ENCODE measurements at regions not wholly inside any gene's neighbourhood (a gene's known extent, or its start where the extent isn't known, plus 50 kb on each side); places are given as distances from the start of the nearest gene placed in this dataset.

DNA sequence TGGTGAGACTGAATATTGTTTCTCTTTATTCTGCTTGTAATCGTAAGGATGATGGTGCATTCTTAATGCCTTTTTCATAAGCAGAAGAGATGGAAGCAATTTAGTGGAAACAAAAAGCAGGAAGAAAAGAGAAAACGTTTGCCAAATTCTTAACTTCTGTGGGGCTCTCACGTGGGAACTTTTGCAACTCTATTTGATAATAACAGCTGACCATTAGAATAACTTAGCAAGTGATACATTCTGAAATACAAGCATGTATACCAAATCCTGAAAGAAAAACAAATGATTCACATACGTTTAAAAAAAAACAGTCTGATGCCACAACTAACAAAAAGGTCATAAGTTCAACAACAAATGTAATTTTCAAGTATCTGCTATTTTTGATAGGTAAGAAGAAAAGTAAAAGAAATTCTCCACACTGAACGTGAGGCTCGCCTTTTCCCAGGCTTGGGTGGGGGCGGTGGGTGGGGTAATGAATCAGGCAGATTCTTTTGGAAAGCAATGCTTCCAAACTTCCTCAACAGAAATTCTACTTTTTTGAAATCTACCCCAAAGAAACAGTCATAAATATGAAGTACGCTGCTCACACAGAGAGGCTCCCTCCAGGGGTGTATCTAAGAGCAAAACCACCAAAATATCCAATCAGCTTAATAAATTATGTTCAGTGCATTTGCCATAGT lies 446.2 kb upstream of the MGMT start:
- TF ChIP-seq, protein P1, sequence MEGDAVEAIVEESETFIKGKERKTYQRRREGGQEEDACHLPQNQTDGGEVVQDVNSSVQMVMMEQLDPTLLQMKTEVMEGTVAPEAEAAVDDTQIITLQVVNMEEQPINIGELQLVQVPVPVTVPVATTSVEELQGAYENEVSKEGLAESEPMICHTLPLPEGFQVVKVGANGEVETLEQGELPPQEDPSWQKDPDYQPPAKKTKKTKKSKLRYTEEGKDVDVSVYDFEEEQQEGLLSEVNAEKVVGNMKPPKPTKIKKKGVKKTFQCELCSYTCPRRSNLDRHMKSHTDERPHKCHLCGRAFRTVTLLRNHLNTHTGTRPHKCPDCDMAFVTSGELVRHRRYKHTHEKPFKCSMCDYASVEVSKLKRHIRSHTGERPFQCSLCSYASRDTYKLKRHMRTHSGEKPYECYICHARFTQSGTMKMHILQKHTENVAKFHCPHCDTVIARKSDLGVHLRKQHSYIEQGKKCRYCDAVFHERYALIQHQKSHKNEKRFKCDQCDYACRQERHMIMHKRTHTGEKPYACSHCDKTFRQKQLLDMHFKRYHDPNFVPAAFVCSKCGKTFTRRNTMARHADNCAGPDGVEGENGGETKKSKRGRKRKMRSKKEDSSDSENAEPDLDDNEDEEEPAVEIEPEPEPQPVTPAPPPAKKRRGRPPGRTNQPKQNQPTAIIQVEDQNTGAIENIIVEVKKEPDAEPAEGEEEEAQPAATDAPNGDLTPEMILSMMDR (IDR thresholded peaks at IDR 0.05; ENCODE audit: low read length, missing control alignments): no peak
- peak; percentile 32 for DNase-seq (ENCODE audit: low read depth)

DNA sequence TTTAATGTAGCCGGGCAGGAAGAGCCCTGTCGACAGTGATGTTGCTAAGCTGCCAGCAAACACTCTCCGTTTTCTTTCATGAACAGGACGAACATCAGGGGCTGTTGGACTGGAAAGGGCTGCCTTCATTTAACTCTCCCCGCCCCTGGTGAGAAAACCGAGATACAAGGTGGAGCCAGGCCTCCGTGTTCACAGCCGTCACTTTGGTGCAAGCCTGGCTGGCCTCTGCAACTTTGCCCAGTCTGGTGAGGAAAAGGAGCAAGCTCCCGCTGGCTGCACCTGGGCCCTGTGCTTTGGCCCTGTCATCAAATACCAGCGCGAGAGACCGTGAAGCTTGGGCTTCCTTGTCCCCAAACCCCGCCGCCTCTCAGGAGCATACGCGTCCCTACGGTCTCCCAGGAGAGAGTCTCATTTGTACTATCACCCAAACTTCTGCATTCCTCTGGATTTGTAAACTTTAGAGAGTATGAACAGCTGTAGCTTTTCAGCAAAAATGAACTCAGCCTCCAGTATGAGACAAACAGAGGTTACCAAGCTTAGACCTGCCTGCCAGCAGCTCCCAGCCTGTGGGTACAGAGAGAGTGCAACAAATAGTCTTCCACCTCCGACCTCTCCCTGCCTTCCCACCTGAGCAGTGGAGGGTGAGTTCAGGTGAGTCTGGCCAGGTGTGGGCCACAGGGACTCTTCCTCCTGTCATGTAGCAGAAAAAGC lies 445.3 kb upstream of the MGMT start:
- TF ChIP-seq, protein P1 (IDR thresholded peaks at IDR 0.05; ENCODE audit: low read length, missing control alignments): no peak
- DNase-seq (ENCODE audit: low read depth): peak; percentile 28
- no peak overlapping the region for H3K4me3 ChIP-seq (replicated peaks; ENCODE audit: low read depth, low read length)

More for the DNA sequence above, 446.2 kb upstream of the MGMT start:
- H3K4me3 ChIP-seq (replicated peaks; ENCODE audit: low read depth, low read length): no peak overlapping the region

DNA sequence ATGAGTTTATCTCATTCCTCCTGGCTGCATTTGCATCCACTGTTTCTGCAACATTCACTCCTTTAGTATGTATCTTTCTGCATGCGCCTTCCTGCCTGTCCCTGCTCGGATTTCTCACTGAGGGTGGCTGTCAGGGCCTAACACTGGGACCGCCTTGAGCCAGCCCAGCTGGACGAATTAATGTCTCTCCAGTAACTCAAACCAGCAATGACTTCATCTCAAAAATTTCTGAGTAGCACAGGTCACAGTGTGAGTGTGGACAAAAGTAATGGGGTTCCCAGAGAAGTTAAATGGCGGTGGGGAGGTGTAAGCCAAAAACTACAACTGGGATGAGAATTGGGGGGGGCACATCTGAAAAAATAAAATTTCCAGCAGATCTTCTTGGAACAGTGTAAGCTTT lies 444.0 kb upstream of the MGMT start:
- no peak overlapping the region for H3K4me3 ChIP-seq (replicated peaks; ENCODE audit: low read depth, low read length)
- DNase-seq (ENCODE audit: low read depth): peak; percentile 28
- TF ChIP-seq, protein P1 (IDR thresholded peaks at IDR 0.05; ENCODE audit: low read length, missing control alignments): no peak

DNA sequence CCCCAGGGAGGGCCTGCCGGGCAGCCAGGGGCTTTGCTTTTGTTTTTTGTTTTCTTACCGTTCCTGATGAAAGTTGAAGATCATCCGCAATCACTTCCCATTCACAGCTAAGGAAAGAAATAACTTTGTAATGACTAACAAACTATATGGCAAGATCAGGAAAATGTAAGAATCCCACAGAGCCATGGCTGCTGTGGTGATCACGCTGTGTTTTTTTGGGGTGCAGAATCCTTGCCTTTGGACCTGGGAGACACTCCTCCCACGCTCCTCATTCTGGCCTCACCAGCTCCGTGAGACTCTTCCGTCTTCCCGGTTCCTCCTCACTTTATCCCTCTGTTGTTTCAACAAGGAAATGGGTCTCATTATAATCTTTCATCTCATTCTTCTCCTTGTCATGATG lies 443.0 kb upstream of the MGMT start:
- TF ChIP-seq, protein P1 (IDR thresholded peaks at IDR 0.05; ENCODE audit: low read length, missing control alignments): no peak
- no peak for DNase-seq (ENCODE audit: low read depth)

DNA sequence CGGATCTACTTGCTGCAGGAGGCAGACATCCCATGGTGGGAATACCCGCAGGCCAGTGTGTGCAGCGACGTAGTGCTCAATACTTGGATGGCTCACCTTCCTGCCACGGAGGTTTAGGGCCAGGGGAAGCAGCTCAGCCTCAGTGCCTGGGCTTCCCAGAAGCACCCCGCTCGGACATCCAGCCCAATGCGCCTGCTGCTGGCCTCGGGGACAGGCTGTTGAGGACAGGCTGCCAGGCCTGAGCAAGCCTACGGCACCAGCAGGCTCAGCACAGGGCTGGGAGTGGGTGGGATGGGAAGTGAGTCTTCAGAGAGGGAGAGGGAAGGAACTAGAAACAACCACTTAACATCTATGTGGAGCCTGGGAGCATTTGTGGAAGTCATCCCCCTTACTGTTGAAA lies 441.3 kb upstream of the MGMT start:
- no peak for DNase-seq (ENCODE audit: low read depth)
- TF ChIP-seq, protein P1 (IDR thresholded peaks at IDR 0.05; ENCODE audit: low read length, missing control alignments): no peak
- H3K4me3 ChIP-seq (replicated peaks; ENCODE audit: low read depth, low read length): no peak overlapping the region

More for the DNA sequence above, 443.0 kb upstream of the MGMT start:
- H3K4me3 ChIP-seq (replicated peaks; ENCODE audit: low read depth, low read length): no peak overlapping the region

DNA sequence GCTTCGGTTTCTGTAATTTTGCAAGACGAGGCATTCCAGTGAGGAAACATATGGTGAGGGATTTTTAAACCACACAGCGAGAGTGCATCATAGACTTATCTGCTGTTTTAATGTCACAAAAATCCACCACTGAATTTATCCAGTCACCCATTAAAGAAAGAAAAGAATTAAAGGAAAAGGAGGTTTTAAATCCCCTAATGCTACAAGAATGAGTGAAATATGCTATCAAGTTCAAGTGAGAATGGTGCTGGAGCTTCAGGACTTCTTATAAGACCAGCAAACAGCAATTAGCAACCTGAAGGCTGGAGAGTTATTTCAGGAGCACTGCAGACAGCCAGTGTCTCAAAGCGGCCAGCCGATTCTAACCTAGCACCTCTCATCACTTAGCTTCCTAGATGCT lies 439.1 kb upstream of the MGMT start:
- H3K4me3 ChIP-seq (replicated peaks; ENCODE audit: low read depth, low read length): no peak overlapping the region
- TF ChIP-seq, protein P1 (IDR thresholded peaks at IDR 0.05; ENCODE audit: low read length, missing control alignments): no peak
- no peak for DNase-seq (ENCODE audit: low read depth)

Data from fibroblast of pulmonary artery (primary cell).